Mucosa of stomach (tissue), 1 donor: ENCODE measurements at regions not wholly inside any gene's neighbourhood (a gene's known extent, or its start where the extent isn't known, plus 50 kb on each side); places are given as distances from the start of the nearest gene placed in this dataset.

Source experiments
- H3K27me3 ChIP-seq: one replicate; pipeline ENCODE4 v1.7.0; 2013; ENCODE audit warnings: mild to moderate bottlenecking, low read length; ENCODE audit not compliant: control insufficient read depth, insufficient read depth
- H3K36me3 ChIP-seq: one replicate; pipeline ENCODE4 v1.7.0; 2013; ENCODE audit warnings: low read length; ENCODE audit not compliant: control insufficient read depth, insufficient read depth
- H3K4me1 ChIP-seq: one replicate; pipeline ENCODE4 v1.7.0; 2013; ENCODE audit warnings: mild to moderate bottlenecking, low read length; ENCODE audit not compliant: control insufficient read depth, insufficient read depth
- H3K4me3 ChIP-seq: one replicate; pipeline ENCODE4 v1.7.0; 2013; ENCODE audit warnings: low read length
- H3K9ac ChIP-seq: one replicate; pipeline ENCODE4 v1.7.0; 2013; ENCODE audit warnings: mild to moderate bottlenecking, low read length, moderate library complexity
- H3K9me3 ChIP-seq: one replicate; pipeline ENCODE4 v1.7.0; 2013; ENCODE audit warnings: mild to moderate bottlenecking, low read length, moderate library complexity; ENCODE audit not compliant: control insufficient read depth
- donor health status: Pancreatic carcinoma.

GRCh38 chr20:50338479-50339391 is 148.1 kb downstream of the CEBPB start:
- H3K4me1 ChIP-seq: peaks cover 15% of the 10 kb centered on the region
- H3K36me3 ChIP-seq: no peaks in the 10 kb centered on the region
- no peak overlapping the region for H3K4me3 ChIP-seq
- no peaks in the 10 kb centered on the region for H3K9me3 ChIP-seq
- H3K9ac ChIP-seq: no peak overlapping the region
- no peaks in the 10 kb centered on the region for H3K27me3 ChIP-seq

GRCh38 chr20:50339466-50339901 is 148.9 kb downstream of the CEBPB start:
- Histone ChIP-seq H3K4me3 (no peak overlapping the region), H3K36me3 (no peaks in the 10 kb centered on the region), H3K27me3 (no peaks in the 10 kb centered on the region), H3K9ac (no peak overlapping the region), H3K9me3 (no peaks in the 10 kb centered on the region), H3K4me1 (peaks cover 19% of the 10 kb centered on the region)

- peaks cover 19% of the 10 kb centered on the region for H3K4me1 ChIP-seq
- no peaks in the 10 kb centered on the region for H3K9me3 ChIP-seq
- no peak overlapping the region for H3K4me3 ChIP-seq
- no peak overlapping the region for H3K9ac ChIP-seq
- no peaks in the 10 kb centered on the region for H3K27me3 ChIP-seq
- no peaks in the 10 kb centered on the region for H3K36me3 ChIP-seq
These were observed 149.9 kb downstream of the CEBPB start for GRCh38 chr20:50340541-50340940.

GRCh38 chr20:50341050-50341449 is 150.4 kb downstream of the CEBPB start:
- Histone ChIP-seq H3K9ac (no peak overlapping the region), H3K4me3 (no peak overlapping the region), H3K27me3 (no peaks in the 10 kb centered on the region), H3K9me3 (no peaks in the 10 kb centered on the region), H3K4me1 (peaks cover 21% of the 10 kb centered on the region), H3K36me3 (no peaks in the 10 kb centered on the region)

DNA sequence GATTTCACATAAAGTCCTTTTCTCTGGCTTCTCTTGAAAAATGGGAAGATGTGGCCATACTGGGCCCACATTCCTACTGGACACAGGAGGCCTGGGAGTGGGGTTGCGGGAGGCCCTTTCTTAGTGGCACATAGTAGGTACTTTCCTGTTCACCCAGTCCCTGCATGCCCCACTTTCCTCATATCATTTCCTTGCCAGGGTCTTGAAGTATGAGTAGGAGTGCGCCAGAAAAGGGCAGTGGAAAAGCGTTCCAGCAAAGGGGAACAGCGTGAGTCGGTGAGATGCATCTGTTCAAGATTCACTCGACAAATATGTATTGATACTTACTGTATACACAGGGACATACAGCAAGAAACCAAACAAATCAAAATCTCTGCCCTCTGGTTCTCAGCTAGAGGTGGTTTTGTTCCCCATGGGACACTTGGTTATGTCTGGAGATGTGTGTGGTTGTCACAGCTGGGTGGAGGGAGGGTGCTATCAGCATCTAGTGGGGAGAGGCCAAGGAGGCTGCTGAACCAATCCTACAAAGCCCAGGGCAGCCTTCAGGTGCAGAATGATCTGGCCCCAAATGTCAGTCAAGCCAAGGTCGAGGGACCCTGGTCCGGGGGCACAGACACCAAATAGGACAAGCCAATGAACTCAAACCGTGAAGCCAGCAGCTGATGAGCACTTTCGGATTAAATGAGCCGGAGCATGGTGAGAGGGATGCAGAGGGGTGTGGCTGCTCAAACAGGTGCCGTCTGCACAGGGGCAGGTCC is 151.4 kb downstream of the CEBPB start:
- no peak overlapping the region for H3K9ac ChIP-seq
- no peaks in the 10 kb centered on the region for H3K27me3 ChIP-seq
- no peaks in the 10 kb centered on the region for H3K9me3 ChIP-seq
- H3K4me1 ChIP-seq: peaks cover 30% of the 10 kb centered on the region
- no peaks in the 10 kb centered on the region for H3K36me3 ChIP-seq
- no peak overlapping the region for H3K4me3 ChIP-seq

DNA sequence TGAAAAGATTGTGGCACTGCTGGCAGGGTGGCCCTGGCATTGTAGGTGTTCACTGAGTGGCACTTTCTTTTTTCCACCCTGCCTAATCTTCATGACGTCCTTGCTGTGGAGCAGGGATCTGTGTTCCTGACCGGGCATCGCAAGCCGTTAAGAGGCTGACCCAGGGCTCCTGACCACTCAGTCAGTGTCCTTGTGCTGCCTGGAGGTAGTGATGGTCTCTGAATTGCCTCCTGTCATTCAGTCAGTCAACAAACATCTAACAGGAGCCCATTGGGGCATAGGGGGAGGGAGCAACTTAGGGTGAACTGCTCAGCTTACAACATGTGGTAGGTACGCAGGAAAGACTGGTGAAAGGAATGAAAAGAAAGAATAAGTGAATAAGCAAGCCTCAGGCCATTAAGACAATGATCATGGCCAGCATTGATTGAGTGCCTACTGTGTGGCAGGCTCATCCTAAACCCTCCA is 152.0 kb downstream of the CEBPB start:
- Histone ChIP-seq H3K27me3 (no peaks in the 10 kb centered on the region), H3K4me3 (no peak overlapping the region), H3K4me1 (peaks cover 30% of the 10 kb centered on the region)

DNA sequence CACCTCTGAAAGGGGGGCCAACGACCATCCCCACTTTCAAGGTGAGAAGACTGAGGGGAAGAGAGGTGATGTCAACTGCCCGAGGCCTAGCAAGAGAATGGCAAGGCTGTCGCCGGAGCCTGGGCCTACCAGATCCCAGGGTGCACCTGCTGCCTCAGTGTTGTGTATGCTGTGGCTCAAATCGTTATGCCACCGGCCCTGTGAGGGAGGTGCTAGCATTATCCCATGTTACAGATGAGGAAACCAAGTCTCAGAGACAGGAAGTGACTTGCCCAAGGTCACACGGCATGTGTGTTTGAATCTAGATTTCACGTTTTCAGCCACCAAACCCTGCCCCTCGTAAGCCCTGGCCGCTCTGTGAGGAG is 152.5 kb downstream of the CEBPB start:
- peaks cover 30% of the 10 kb centered on the region for H3K4me1 ChIP-seq
- H3K36me3 ChIP-seq: no peaks in the 10 kb centered on the region
- no peaks in the 10 kb centered on the region for H3K9me3 ChIP-seq
- no peaks in the 10 kb centered on the region for H3K27me3 ChIP-seq
- H3K4me3 ChIP-seq: no peak overlapping the region
- no peak overlapping the region for H3K9ac ChIP-seq

More for the DNA sequence above, 152.0 kb downstream of the CEBPB start:
- no peak overlapping the region for H3K9ac ChIP-seq
- no peaks in the 10 kb centered on the region for H3K36me3 ChIP-seq
- no peaks in the 10 kb centered on the region for H3K9me3 ChIP-seq

GRCh38 chr20:50343490-50344179 is 153.0 kb downstream of the CEBPB start:
- Histone ChIP-seq H3K9ac (no peak overlapping the region), H3K36me3 (no peaks in the 10 kb centered on the region), H3K27me3 (no peaks in the 10 kb centered on the region), H3K4me1 (peaks cover 27% of the 10 kb centered on the region), H3K9me3 (no peaks in the 10 kb centered on the region), H3K4me3 (no peak overlapping the region)

DNA sequence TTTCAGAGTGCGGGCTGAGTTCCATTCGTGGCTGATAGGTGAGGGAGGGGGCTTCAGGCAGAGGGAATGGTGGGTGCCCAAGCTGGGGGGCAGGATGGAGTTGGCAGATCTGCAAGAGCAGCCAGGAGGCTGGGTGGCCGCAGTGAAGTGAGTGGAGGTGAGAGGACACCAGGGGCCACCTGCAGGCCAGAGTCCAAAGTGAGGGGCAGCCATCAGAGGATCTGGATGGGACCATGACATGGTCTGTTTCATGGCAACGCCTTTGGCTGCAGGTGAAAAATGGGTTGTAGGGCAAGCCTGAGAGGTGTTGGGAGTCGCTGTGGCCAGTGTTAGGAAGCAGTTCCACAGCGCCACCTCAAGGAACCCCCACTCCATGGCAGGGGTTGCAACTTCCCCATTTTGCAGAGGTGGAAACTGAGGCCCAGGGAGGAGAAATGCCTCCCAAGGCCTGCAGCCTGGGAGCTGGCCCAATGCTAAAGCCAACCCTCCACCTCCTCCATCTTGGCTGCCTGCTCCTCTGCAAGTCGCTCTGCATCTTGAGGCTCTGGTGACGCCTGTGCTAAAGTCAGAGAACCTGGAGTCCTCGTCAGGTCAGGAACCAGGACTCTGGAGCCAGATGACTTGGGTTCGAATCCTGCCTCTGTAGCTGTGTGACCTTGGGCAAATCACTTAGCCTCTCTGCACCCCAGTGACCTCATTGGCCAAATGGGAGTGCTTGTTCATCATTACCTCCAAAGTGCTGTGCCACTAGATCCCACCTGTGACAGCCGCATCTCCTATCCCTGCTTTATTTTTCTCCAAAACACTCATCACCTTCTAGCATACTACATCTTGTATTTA is 153.8 kb downstream of the CEBPB start:
- no peak overlapping the region for H3K9ac ChIP-seq
- H3K27me3 ChIP-seq: no peaks in the 10 kb centered on the region
- no peak overlapping the region for H3K4me3 ChIP-seq
- H3K4me1 ChIP-seq: peaks cover 22% of the 10 kb centered on the region
- no peaks in the 10 kb centered on the region for H3K36me3 ChIP-seq
- no peaks in the 10 kb centered on the region for H3K9me3 ChIP-seq

DNA sequence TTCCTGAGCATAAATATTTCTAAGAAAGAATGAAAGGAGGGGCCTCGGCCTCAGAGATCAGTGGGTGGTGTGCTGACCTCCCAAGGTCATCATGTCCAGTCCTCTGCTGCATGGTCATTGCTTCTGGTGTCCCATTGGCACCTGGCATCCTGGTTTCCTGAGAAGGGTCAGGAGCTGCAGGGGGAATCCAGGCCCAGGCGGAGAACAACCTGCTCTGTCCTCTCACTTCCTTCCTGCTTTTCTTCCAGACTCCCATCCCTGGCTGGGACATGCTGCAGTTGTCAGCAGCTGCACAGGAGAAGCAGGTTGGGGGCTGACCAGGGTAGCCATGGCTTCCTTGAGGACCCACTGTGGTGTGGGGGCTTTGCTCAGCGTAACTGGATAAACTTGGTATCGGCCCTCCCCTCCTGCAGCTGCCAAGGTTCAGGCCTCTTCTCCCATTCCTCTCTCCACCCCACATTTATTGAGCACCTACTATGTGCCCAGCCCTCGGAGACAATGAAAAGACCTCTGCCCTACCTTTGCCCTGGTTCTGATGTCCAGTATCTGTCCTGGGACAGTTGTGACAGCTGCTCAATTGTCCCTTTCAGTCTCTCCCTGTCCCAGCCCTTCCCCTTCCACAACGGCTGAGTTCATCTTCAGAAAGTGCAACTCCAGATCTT is 155.2 kb downstream of the CEBPB start:
- Histone ChIP-seq H3K36me3 (no peaks in the 10 kb centered on the region), H3K4me1 (peaks cover 18% of the 10 kb centered on the region), H3K9me3 (no peaks in the 10 kb centered on the region), H3K4me3 (no peak overlapping the region), H3K27me3 (no peaks in the 10 kb centered on the region), H3K9ac (no peak overlapping the region)
